ENCODE measurements at regions not wholly inside any gene's neighbourhood (a gene's known extent, or its start where the extent isn't known, plus 50 kb on each side); places are given as distances from the start of the nearest gene placed in this dataset.

- TF ChIP-seq CTCF (conservative IDR thresholded peaks at IDR 0.05; ENCODE audit: low read depth, low read length): no peak
- no peak for TF ChIP-seq EZH2phosphoT487 (IDR thresholded peaks at IDR 0.05; ENCODE audit: borderline replicate concordance, low read length)
These were observed 207.2 kb upstream of the SPRY2 start for GRCh38 chr13:80547885-80548825.
